8988T (cell line): ENCODE measurements at regions not wholly inside any gene's neighbourhood (a gene's known extent, or its start where the extent isn't known, plus 50 kb on each side); places are given as distances from the start of the nearest gene placed in this dataset.
"Not testable (repeated sequence)": the region's sequence is repeated elsewhere in the genome, so short reads cannot be mapped to it uniquely, and the experiment has no call there.

ENCODE experiments used
- DNase-seq: peaks from one replicate; pipeline ENCODE4 v3.0.0; 2011

- DNase-seq = no peak
These were observed 55.1 kb downstream of the TTC6 start for GRCh38 chr14:37650356-37651037.

- DNase-seq = no peak
These were observed 56.6 kb downstream of the TTC6 start for GRCh38 chr14:37652042-37652441.

GRCh38 chr14:37655418-37655817, 60.0 kb downstream of the TTC6 start:
- DNase-seq = no peak

- DNase-seq = no peak
These were observed 62.7 kb downstream of the TTC6 start for GRCh38 chr14:37658156-37658555.

GRCh38 chr14:37663498-37663897, 68.1 kb downstream of the TTC6 start:
- DNase-seq = no peak

- DNase-seq = no peak
These were observed 70.0 kb downstream of the TTC6 start for GRCh38 chr14:37665479-37665878.

GRCh38 chr14:37665951-37666350, 70.5 kb downstream of the TTC6 start:
- DNase-seq = no peak

GRCh38 chr14:37668646-37669045, 73.2 kb downstream of the TTC6 start:
- no peak for DNase-seq

GRCh38 chr14:37669242-37669641, 73.8 kb downstream of the TTC6 start:
- DNase-seq = no peak

GRCh38 chr14:37673439-37673838, 78.0 kb downstream of the TTC6 start:
- no peak for DNase-seq

GRCh38 chr14:37678916-37679315, 83.5 kb downstream of the TTC6 start:
- no peak for DNase-seq

GRCh38 chr14:37681486-37681885, 86.1 kb downstream of the TTC6 start:
- DNase-seq = no peak

GRCh38 chr14:37692680-37693079, 97.3 kb downstream of the TTC6 start:
- not testable (repeated sequence) for DNase-seq

- not testable (repeated sequence) for DNase-seq
These were observed 98.0 kb downstream of the TTC6 start for GRCh38 chr14:37693420-37693819.

- DNase-seq = no peak
These were observed 100.4 kb downstream of the TTC6 start for GRCh38 chr14:37695866-37696265.

- DNase-seq = no peak
These were observed 102.2 kb downstream of the TTC6 start for GRCh38 chr14:37697489-37698121.

GRCh38 chr14:37698840-37699777, 103.7 kb downstream of the TTC6 start:
- no peak for DNase-seq

- DNase-seq = no peak
These were observed 112.3 kb downstream of the TTC6 start for GRCh38 chr14:37707716-37708115.

GRCh38 chr14:37708481-37708880, 113.1 kb downstream of the TTC6 start:
- DNase-seq = no peak

GRCh38 chr14:37709419-37710195, 114.2 kb downstream of the TTC6 start:
- DNase-seq = no peak

- no peak for DNase-seq
These were observed 116.0 kb downstream of the TTC6 start for GRCh38 chr14:37711356-37711830.

- no peak for DNase-seq
These were observed 116.5 kb downstream of the TTC6 start for GRCh38 chr14:37711831-37712475.
